ENCODE measurements at regions not wholly inside any gene's neighbourhood (a gene's known extent, or its start where the extent isn't known, plus 50 kb on each side); places are given as distances from the start of the nearest gene placed in this dataset.

DNA sequence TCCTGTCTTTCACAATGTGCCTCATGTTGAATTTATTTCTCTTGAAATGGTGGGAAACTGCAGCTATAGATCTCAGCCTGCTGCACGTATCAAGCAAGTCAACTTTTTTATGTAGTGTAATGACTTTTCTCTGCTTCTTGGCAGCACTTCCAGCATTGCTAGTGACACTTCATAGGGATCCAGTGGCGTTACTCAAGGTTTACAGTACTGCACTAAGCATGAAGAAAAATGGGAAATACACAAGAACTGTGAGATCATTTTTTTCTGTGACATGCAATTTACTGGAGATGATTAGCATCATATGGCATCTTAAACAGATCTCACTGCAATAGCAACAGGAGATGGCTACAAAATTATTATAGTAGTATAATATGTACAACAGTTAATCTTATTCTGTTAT is 90.9 kb downstream of the POLR1F start:
- TF ChIP-seq MAFK (IDR thresholded peaks at IDR 0.05; ENCODE audit: low read depth, low read length) (no peak), YY1 (IDR thresholded peaks at IDR 0.05; ENCODE audit: low read depth, low read length) (no peak), POLR2AphosphoS5 (IDR thresholded peaks at IDR 0.05; ENCODE audit: low read depth, low read length) (no peak), EP300 (IDR thresholded peaks at IDR 0.05; ENCODE audit: borderline replicate concordance in 1 of 2, low read depth in 2 of 2, low read length in 2 of 2) (no peak)

Data from H1 (cell line).